KMS-11 (cell line): ENCODE measurements at regions not wholly inside any gene's neighbourhood (a gene's known extent, or its start where the extent isn't known, plus 50 kb on each side); places are given as distances from the start of the nearest gene placed in this dataset.

Source experiments
- H2AFZ ChIP-seq: fragments of 200-600 bp; sonication (generic); 2 replicates; pipeline ENCODE4 v1.6.1; 2016; ENCODE audit warnings: antibody characterized with exemption, mixed run types, low read depth
- H3K27ac ChIP-seq: fragments of 200-600 bp; sonication (generic); 2 replicates; pipeline ENCODE4 v1.6.1; 2016; ENCODE audit warnings: mild to moderate bottlenecking, mixed run types
- H3K27me3 ChIP-seq: fragments of 200-600 bp; sonication (generic); 2 replicates; pipeline ENCODE4 v1.6.1; 2017; ENCODE audit warnings: mild to moderate bottlenecking, low read depth, mixed run types, moderate library complexity; ENCODE audit not compliant: insufficient read depth
- H3K36me3 ChIP-seq: fragments of 200-600 bp; sonication (generic); 2 replicates; pipeline ENCODE4 v1.6.1; 2017; ENCODE audit warnings: mild to moderate bottlenecking, mixed run types; ENCODE audit not compliant: insufficient read depth
- H3K4me1 ChIP-seq: fragments of 200-600 bp; sonication (generic); 2 replicates; pipeline ENCODE4 v1.6.1; 2016; ENCODE audit warnings: mild to moderate bottlenecking, low read depth, mixed run types; ENCODE audit not compliant: poor library complexity, severe bottlenecking
- H3K4me2 ChIP-seq: fragments of 200-600 bp; sonication (generic); 2 replicates; pipeline ENCODE4 v1.7.0; 2016; ENCODE audit warnings: mild to moderate bottlenecking, mixed run types
- H3K4me3 ChIP-seq: fragments of 200-600 bp; sonication (generic); IDR thresholded peaks from 2 replicates; pipeline ENCODE4 v1.6.1; 2017; ENCODE audit warnings: low read depth, low read length, mixed read lengths; ENCODE audit not compliant: insufficient read depth
- H3K79me2 ChIP-seq: fragments of 200-600 bp; sonication (generic); 2 replicates; pipeline ENCODE4 v1.6.1; 2016; ENCODE audit warnings: low read depth, mixed run types; ENCODE audit not compliant: insufficient read depth
- H3K9ac ChIP-seq: fragments of 200-600 bp; sonication (generic); 2 replicates; pipeline ENCODE4 v1.6.1; 2016; ENCODE audit warnings: mild to moderate bottlenecking, mixed run types
- H4K20me1 ChIP-seq: fragments of 200-600 bp; sonication (generic); 2 replicates; pipeline ENCODE4 v1.6.1; 2016; ENCODE audit warnings: mild to moderate bottlenecking, mixed run types; ENCODE audit not compliant: insufficient read depth
- CTCF ChIP-seq: fragments of 200-600 bp; sonication (generic); conservative IDR thresholded peaks from 2 replicates; pipeline ENCODE4 v1.6.1; 2017; ENCODE audit warnings: low read depth, mild to moderate bottlenecking, antibody characterized with exemption, low read length, moderate library complexity, mixed read lengths

GRCh38 chr5:167987490-167988280, 303.8 kb upstream of the WWC1 start:
- Histone ChIP-seq H3K27ac (no peak overlapping the region), H2AFZ (no peak overlapping the region), H3K4me1 (no peaks in the 10 kb centered on the region), H3K4me2 (no peak overlapping the region), H3K9ac (no peak overlapping the region), H3K36me3 (no peaks in the 10 kb centered on the region), H3K79me2 (no peaks in the 10 kb centered on the region), H3K4me3 (no peak overlapping the region), H3K27me3 (no peaks in the 10 kb centered on the region), H4K20me1 (no peaks in the 10 kb centered on the region)
- TF ChIP-seq CTCF = no peak

GRCh38 chr5:167992868-167993267, 298.6 kb upstream of the WWC1 start:
- Histone ChIP-seq H3K79me2 (no peaks in the 10 kb centered on the region), H3K9ac (no peak overlapping the region), H3K4me3 (no peak overlapping the region), H3K36me3 (no peaks in the 10 kb centered on the region), H3K27me3 (no peaks in the 10 kb centered on the region), H3K4me1 (no peaks in the 10 kb centered on the region), H4K20me1 (no peaks in the 10 kb centered on the region), H2AFZ (no peak overlapping the region), H3K27ac (no peak overlapping the region), H3K4me2 (no peak overlapping the region)
- no peak for TF ChIP-seq CTCF

- no peak overlapping the region for H3K4me2 ChIP-seq
- no peaks in the 10 kb centered on the region for H3K27me3 ChIP-seq
- H4K20me1 ChIP-seq = no peaks in the 10 kb centered on the region
- no peak for TF ChIP-seq CTCF
- H3K79me2 ChIP-seq = no peaks in the 10 kb centered on the region
- no peak overlapping the region for H2AFZ ChIP-seq
- H3K36me3 ChIP-seq = no peaks in the 10 kb centered on the region
- no peaks in the 10 kb centered on the region for H3K4me1 ChIP-seq
- H3K9ac ChIP-seq = no peak overlapping the region
- no peak overlapping the region for H3K4me3 ChIP-seq
- H3K27ac ChIP-seq = no peak overlapping the region; the same call in 1 of the 2 replicates
Observed at GRCh38 chr5:167993771-167994170, 297.7 kb upstream of the WWC1 start.

GRCh38 chr5:167995844-167996425, 295.5 kb upstream of the WWC1 start:
- no peak overlapping the region for H2AFZ ChIP-seq
- no peak overlapping the region for H3K27ac ChIP-seq
- H3K79me2 ChIP-seq = no peaks in the 10 kb centered on the region
- no peak overlapping the region for H3K4me2 ChIP-seq
- H3K27me3 ChIP-seq = no peaks in the 10 kb centered on the region
- H3K36me3 ChIP-seq = no peaks in the 10 kb centered on the region
- H4K20me1 ChIP-seq = no peaks in the 10 kb centered on the region
- no peak for TF ChIP-seq CTCF
- H3K9ac ChIP-seq = no peak overlapping the region
- no peaks in the 10 kb centered on the region for H3K4me1 ChIP-seq
- H3K4me3 ChIP-seq = no peak overlapping the region
